SK-N-SH treated with all-trans-retinoic acid at 6 μM for 48 hours (cell line): ENCODE measurements at regions not wholly inside any gene's neighbourhood (a gene's known extent, or its start where the extent isn't known, plus 50 kb on each side); places are given as distances from the start of the nearest gene placed in this dataset.

Source experiments
- ATAC-seq: fragments of 200-7000 bp; cut with Tn5 transposase; 3 replicates; pipeline ENCODE4 v1.9.1; 2020; ENCODE audit warnings: mild to moderate bottlenecking, moderate library complexity
- ARNTL ChIP-seq: fragments of 450-650 bp; formaldehyde crosslinking; IDR thresholded peaks from 2 replicates; pipeline ENCODE4 v1.5.0; 2020; ENCODE audit warnings: low read depth, mild to moderate bottlenecking, moderate library complexity, borderline replicate concordance
- BACH2 ChIP-seq: fragments of 250-450 bp; sonication (Bioruptor Pico); IDR thresholded peaks from 2 replicates; pipeline ENCODE4 v1.9.0; 2021; ENCODE audit warnings: mild to moderate bottlenecking, borderline replicate concordance
- CSDC2 ChIP-seq: fragments of 250-450 bp; sonication (Bioruptor Pico); IDR thresholded peaks from 2 replicates; pipeline ENCODE4 v1.5.0; 2020; ENCODE audit warnings: mild to moderate bottlenecking, moderate library complexity
- ESRRG ChIP-seq: fragments of 250-450 bp; sonication (Bioruptor Pico); IDR thresholded peaks from 2 replicates; pipeline ENCODE4 v1.6.1; 2021; ENCODE audit warnings: mild to moderate bottlenecking
- ISL1 ChIP-seq: fragments of 250-450 bp; sonication (Bioruptor Pico); IDR thresholded peaks from 2 replicates; pipeline ENCODE4 v2.1.2; 2022; ENCODE audit warnings: mild to moderate bottlenecking, moderate library complexity
- OSR1 ChIP-seq: fragments of 250-450 bp; sonication (Bioruptor Pico); IDR thresholded peaks from 2 replicates; pipeline ENCODE4 v1.8.0; 2022; ENCODE audit warnings: moderate library complexity, mild to moderate bottlenecking, inconsistent platforms
- PPARA ChIP-seq: fragments of 250-450 bp; sonication (Bioruptor Pico); IDR thresholded peaks from 2 replicates; pipeline ENCODE4 v1.5.0; 2020; ENCODE audit warnings: mild to moderate bottlenecking, borderline replicate concordance
- RARB ChIP-seq: fragments of 250-450 bp; sonication (Bioruptor Pico); IDR thresholded peaks from 2 replicates; pipeline ENCODE4 v1.8.0; 2021; ENCODE audit warnings: mild to moderate bottlenecking, moderate library complexity
- SNAI2 ChIP-seq: fragments of 250-450 bp; sonication (Bioruptor Pico); IDR thresholded peaks from 2 replicates; pipeline ENCODE4 v1.5.0; 2020; ENCODE audit warnings: mild to moderate bottlenecking, moderate library complexity
- TCF4 ChIP-seq: fragments of 250-450 bp; sonication (Bioruptor Pico); IDR thresholded peaks from 2 replicates; pipeline ENCODE4 v1.8.0; 2021; ENCODE audit warnings: mild to moderate bottlenecking, moderate library complexity, borderline replicate concordance
- TOX ChIP-seq: fragments of 250-450 bp; sonication (Bioruptor Pico); IDR thresholded peaks from 2 replicates; pipeline ENCODE4 v1.8.0; 2021; ENCODE audit warnings: mild to moderate bottlenecking, moderate library complexity, borderline replicate concordance
- ZC3H10 ChIP-seq: fragments of 250-450 bp; sonication (Bioruptor Pico); IDR thresholded peaks from 2 replicates; pipeline ENCODE4 v1.5.1; 2021; ENCODE audit warnings: mild to moderate bottlenecking, moderate library complexity
- ZFP3 ChIP-seq: fragments of 250-450 bp; sonication (Bioruptor Pico); IDR thresholded peaks from 2 replicates; pipeline ENCODE4 v1.5.0; 2020; ENCODE audit warnings: mild to moderate bottlenecking, moderate library complexity
- ZNF565 ChIP-seq: fragments of 450-650 bp; formaldehyde crosslinking; conservative IDR thresholded peaks from 2 replicates; pipeline ENCODE4 v1.5.0; 2020; ENCODE audit warnings: low read depth, mild to moderate bottlenecking, moderate library complexity
- ZNF70 ChIP-seq: fragments of 450-650 bp; formaldehyde crosslinking; IDR thresholded peaks from 2 replicates; pipeline ENCODE4 v1.5.0; 2020; ENCODE audit warnings: mild to moderate bottlenecking, moderate library complexity
- ZNF8 ChIP-seq: fragments of 450-650 bp; formaldehyde crosslinking; IDR thresholded peaks from 2 replicates; pipeline ENCODE4 v1.5.0; 2020; ENCODE audit warnings: mild to moderate bottlenecking, moderate library complexity
- TF ChIP-seq, protein P1 (sequence below): fragments of 250-450 bp; sonication (Bioruptor Pico); IDR thresholded peaks from 2 replicates; pipeline ENCODE4 v1.8.0; 2021; ENCODE audit warnings: low read depth, mild to moderate bottlenecking, moderate library complexity, borderline replicate concordance
- TF ChIP-seq, protein P2 (sequence below): fragments of 250-450 bp; sonication (Bioruptor Pico); IDR thresholded peaks from 2 replicates; pipeline ENCODE4 v1.5.1; 2020; ENCODE audit warnings: low read depth, mild to moderate bottlenecking, moderate library complexity
- TF ChIP-seq, protein P3 (sequence below): fragments of 250-450 bp; sonication (Bioruptor Pico); IDR thresholded peaks from 2 replicates; pipeline ENCODE4 v1.5.0; 2020; ENCODE audit warnings: mild to moderate bottlenecking, moderate library complexity
- TF ChIP-seq, protein P4 (sequence below): fragments of 250-450 bp; sonication (Bioruptor Pico); IDR thresholded peaks from 2 replicates; pipeline ENCODE4 v1.8.0; 2020; ENCODE audit warnings: mild to moderate bottlenecking, moderate library complexity, borderline replicate concordance

DNA sequence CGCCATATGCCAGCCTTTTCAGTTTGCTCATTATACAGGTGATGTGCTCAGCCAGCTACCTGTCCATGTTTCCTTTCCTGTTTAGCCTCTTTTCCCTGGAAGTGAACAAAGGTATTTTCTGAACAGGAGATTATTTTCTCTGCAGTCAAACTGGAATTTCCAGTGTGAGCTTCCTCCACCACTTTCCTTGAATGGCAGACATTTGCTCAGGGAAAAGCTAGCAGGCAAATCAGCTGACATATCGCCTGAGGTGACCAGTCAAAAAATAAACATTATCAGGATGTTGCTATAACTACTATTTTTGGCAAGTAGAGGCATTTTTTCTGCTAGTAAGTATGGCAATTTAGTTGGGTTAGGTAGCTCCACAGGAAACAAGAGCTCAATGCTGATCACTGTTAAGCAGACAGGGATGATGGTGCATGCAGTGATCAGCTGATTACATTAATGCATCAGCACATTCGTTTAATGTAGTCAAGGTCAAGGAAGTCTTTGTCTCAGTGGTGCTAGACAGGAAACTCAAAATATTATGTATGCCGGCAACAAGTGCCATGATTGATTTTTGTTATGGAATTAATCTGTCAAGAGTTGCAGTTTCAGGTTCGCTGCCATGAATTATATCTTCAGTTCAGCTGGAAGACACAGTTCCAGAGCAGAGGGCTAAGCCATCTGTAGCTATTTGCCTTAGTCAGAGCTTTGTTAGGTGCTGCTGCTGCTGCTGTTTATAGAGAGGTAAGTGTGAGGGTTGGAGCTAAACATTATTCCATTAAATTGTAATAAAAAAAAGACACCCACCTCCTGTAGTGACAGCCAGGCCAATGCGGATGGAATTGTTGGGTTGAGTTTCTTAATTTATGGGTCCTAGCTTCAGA lies 179.7 kb upstream of the ST6GALNAC5 start:
- no peak for ATAC-seq
- TF ChIP-seq, protein P1, sequence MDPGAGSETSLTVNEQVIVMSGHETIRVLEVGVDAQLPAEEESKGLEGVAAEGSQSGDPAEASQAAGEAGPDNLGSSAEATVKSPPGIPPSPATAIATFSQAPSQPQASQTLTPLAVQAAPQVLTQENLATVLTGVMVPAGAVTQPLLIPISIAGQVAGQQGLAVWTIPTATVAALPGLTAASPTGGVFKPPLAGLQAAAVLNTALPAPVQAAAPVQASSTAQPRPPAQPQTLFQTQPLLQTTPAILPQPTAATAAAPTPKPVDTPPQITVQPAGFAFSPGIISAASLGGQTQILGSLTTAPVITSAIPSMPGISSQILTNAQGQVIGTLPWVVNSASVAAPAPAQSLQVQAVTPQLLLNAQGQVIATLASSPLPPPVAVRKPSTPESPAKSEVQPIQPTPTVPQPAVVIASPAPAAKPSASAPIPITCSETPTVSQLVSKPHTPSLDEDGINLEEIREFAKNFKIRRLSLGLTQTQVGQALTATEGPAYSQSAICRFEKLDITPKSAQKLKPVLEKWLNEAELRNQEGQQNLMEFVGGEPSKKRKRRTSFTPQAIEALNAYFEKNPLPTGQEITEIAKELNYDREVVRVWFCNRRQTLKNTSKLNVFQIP (CRISPR knock-in tag) = no peak
- no peak for TF ChIP-seq TOX
- no peak for TF ChIP-seq OSR1 (CRISPR knock-in tag)
- TF ChIP-seq TCF4 (CRISPR knock-in tag) = no peak
- no peak for TF ChIP-seq ARNTL (CRISPR knock-in tag)
- TF ChIP-seq, protein P2, sequence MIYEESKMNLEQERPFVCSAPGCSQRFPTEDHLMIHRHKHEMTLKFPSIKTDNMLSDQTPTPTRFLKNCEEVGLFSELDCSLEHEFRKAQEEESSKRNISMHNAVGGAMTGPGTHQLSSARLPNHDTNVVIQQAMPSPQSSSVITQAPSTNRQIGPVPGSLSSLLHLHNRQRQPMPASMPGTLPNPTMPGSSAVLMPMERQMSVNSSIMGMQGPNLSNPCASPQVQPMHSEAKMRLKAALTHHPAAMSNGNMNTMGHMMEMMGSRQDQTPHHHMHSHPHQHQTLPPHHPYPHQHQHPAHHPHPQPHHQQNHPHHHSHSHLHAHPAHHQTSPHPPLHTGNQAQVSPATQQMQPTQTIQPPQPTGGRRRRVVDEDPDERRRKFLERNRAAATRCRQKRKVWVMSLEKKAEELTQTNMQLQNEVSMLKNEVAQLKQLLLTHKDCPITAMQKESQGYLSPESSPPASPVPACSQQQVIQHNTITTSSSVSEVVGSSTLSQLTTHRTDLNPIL (CRISPR knock-in tag) = no peak
- no peak for TF ChIP-seq SNAI2 (CRISPR knock-in tag)
- TF ChIP-seq ZC3H10 (CRISPR knock-in tag) = no peak
- TF ChIP-seq, protein P3, sequence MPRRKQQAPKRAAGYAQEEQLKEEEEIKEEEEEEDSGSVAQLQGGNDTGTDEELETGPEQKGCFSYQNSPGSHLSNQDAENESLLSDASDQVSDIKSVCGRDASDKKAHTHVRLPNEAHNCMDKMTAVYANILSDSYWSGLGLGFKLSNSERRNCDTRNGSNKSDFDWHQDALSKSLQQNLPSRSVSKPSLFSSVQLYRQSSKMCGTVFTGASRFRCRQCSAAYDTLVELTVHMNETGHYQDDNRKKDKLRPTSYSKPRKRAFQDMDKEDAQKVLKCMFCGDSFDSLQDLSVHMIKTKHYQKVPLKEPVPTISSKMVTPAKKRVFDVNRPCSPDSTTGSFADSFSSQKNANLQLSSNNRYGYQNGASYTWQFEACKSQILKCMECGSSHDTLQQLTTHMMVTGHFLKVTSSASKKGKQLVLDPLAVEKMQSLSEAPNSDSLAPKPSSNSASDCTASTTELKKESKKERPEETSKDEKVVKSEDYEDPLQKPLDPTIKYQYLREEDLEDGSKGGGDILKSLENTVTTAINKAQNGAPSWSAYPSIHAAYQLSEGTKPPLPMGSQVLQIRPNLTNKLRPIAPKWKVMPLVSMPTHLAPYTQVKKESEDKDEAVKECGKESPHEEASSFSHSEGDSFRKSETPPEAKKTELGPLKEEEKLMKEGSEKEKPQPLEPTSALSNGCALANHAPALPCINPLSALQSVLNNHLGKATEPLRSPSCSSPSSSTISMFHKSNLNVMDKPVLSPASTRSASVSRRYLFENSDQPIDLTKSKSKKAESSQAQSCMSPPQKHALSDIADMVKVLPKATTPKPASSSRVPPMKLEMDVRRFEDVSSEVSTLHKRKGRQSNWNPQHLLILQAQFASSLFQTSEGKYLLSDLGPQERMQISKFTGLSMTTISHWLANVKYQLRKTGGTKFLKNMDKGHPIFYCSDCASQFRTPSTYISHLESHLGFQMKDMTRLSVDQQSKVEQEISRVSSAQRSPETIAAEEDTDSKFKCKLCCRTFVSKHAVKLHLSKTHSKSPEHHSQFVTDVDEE (CRISPR knock-in tag) = no peak
- no peak for TF ChIP-seq ZFP3
- no peak for TF ChIP-seq ZNF8 (CRISPR knock-in tag)
- TF ChIP-seq RARB (CRISPR knock-in tag) = no peak
- TF ChIP-seq BACH2 (CRISPR knock-in tag) = no peak
- TF ChIP-seq, protein P4, sequence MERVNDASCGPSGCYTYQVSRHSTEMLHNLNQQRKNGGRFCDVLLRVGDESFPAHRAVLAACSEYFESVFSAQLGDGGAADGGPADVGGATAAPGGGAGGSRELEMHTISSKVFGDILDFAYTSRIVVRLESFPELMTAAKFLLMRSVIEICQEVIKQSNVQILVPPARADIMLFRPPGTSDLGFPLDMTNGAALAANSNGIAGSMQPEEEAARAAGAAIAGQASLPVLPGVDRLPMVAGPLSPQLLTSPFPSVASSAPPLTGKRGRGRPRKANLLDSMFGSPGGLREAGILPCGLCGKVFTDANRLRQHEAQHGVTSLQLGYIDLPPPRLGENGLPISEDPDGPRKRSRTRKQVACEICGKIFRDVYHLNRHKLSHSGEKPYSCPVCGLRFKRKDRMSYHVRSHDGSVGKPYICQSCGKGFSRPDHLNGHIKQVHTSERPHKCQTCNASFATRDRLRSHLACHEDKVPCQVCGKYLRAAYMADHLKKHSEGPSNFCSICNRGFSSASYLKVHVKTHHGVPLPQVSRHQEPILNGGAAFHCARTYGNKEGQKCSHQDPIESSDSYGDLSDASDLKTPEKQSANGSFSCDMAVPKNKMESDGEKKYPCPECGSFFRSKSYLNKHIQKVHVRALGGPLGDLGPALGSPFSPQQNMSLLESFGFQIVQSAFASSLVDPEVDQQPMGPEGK = no peak
- no peak for TF ChIP-seq ESRRG (CRISPR knock-in tag)
- no peak for TF ChIP-seq ZNF70 (CRISPR knock-in tag)
- TF ChIP-seq ZNF565 (CRISPR knock-in tag) = no peak
- TF ChIP-seq PPARA (CRISPR knock-in tag) = no peak

DNA sequence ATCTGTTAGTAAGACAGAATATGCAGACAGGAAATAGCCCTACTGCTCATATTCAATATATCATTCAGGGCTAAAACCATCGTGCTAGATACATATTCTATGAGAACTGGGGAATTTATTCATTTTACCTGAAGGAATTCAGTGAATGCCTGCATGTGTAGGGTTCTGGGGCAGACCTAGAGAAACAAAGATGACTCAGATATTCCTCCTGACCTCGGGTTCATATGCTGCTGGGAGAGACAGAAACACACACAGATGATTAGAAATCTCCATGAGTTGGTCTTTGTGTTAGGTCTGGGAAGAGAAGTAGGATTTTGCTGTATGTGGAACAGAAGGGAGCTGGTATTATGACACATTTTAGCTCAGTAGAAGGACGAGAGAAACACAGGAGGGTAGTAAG lies 176.5 kb upstream of the ST6GALNAC5 start:
- TF ChIP-seq SNAI2 (CRISPR knock-in tag) = no peak
- TF ChIP-seq, protein P1 (CRISPR knock-in tag) = no peak
- no peak for TF ChIP-seq OSR1 (CRISPR knock-in tag)
- no peak for TF ChIP-seq ZC3H10 (CRISPR knock-in tag)
- TF ChIP-seq ZFP3 = no peak
- no peak for TF ChIP-seq BACH2 (CRISPR knock-in tag)
- TF ChIP-seq TOX = no peak
- TF ChIP-seq ISL1 = no peak
- TF ChIP-seq, all 23 proteins: peak for 0
- peak; percentile 83 for ATAC-seq

DNA sequence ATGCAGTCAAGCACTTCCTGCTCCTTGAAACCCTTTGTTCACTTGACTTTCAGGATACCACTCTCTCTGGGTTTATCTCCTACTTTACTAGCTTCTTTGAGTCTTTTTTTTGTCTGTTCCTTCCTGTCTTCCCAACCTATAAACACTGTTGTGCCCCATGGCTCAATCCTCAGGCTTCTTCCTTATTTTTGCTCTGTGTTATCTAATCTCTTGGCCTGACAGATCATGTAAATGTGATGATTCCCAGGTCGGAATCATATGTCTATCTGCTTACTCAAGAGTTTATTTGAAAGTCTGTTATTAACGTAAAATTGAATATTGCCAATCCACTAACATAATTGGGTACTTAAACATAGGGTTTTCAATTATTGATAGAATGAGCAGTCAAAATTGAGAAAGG lies 171.7 kb upstream of the ST6GALNAC5 start:
- TF ChIP-seq CSDC2 (CRISPR knock-in tag) (no peak), ZFP3 (no peak), SNAI2 (CRISPR knock-in tag) (no peak), TOX (no peak), ZNF565 (CRISPR knock-in tag) (no peak), PPARA (CRISPR knock-in tag) (no peak)
- TF ChIP-seq, protein P4 = no peak
- TF ChIP-seq, protein P2 (CRISPR knock-in tag) = no peak
- ATAC-seq = no peak; the same call in 2 of the 3 replicates
